AG08395 (cell line): ENCODE measurements at regions not wholly inside any gene's neighbourhood (a gene's known extent, or its start where the extent isn't known, plus 50 kb on each side); places are given as distances from the start of the nearest gene placed in this dataset.
"Not testable (repeated sequence)": the region's sequence is repeated elsewhere in the genome, so short reads cannot be mapped to it uniquely, and the experiment has no call there.

Experiments
- DNase-seq: peaks from one replicate; pipeline ENCODE4 v3.0.0; 2012; ENCODE audit warnings: mixed read lengths, low spot score

DNA sequence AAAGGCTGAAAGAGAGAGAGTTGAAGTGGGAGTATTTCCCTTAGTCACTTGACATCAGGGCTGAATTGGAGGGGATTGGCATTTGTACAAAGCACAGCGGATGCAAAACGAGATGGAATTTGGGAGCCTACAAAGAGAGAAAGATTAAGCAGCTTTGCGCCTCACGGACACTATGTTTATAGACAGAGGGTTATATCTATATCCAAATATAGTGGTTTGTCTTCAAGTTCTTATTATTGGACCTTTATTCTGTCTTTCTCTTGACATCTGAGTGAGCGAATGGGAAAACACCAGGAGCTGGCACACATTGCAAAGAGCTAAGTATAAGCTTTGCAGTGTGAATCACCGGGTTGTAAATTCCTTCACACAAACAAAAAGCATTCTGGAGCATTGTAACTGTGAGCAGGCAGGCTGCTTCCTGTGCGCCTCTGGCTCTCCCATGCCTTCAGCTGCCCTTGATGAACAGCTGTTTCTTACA, 500.2 kb downstream of the STIM2 start:
- DNase-seq = peak; percentile 54

- DNase-seq = no peak
Measured at GRCh38 chr4:27364509-27364908, 503.9 kb downstream of the STIM2 start.

DNA sequence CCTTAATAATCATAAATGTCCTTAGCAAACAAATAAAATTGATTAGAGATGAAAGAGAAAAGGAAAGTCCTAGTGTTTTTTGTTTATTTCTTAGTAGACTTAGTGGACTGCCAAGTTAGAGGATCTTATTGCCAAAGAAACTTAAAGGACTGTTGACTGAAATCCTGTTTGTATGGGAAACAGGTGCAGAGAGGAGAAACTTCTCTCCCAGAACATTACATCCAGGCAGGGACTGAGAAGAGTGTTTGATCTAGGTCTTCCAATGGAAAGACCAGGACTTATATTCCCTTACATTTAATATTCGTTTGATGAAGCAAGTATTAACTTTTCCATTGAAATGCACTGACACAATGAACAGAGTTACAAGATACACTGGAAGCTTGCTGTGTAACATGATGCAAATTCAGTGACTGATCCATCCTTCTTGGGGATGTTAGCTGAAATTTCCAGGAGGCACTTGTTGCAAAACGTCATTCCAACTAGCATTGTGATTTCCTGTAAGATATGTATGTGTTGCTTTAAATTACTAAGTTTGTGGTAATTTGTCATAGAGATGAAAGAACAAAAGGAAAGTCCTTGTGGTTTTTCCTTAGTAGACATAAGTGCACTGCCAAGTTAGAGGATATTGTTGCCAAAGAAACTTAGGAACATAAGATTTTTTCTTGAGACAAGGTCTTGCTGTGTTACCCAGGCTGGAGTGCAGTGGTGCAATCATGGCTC, 505.6 kb downstream of the STIM2 start:
- DNase-seq = no peak

DNA sequence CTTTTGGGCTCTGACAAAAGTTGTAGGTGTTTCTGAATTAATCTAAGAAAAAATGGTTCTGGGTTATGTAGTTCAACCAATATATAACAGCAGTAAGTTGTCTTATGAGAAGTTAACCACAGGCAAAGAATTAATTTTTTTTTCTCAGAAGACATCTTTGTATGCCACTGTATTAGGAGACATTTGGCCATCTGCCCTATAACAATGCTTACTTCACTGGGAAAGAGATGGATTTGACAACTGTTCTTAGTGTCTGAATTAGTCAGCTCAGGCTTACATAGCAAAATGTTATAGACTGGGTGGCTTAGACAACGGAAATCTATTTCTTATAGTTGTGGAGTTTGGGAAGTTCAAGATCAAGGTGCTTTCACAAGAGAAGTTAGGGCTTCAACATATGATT, 508.1 kb downstream of the STIM2 start:
- no peak for DNase-seq

DNA sequence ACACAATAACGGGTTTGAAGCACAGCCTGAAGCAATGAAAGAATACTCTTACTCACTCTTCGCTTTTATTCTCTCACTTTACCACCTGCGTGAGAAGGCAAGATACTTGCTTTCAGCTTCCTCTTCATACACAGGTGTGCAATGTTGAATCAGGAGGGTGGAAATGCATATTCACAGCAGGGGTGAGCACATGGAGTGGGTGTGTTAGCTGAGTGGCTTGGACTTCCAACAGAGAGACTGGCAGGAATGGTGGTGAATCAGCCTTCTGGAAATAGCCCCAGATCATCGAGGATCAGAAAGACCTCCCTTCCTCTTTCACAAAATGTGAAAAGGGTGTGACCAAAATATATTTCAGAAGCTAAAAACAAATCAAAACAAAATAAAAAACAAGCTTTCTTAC, 521.2 kb downstream of the STIM2 start:
- no peak for DNase-seq

DNA sequence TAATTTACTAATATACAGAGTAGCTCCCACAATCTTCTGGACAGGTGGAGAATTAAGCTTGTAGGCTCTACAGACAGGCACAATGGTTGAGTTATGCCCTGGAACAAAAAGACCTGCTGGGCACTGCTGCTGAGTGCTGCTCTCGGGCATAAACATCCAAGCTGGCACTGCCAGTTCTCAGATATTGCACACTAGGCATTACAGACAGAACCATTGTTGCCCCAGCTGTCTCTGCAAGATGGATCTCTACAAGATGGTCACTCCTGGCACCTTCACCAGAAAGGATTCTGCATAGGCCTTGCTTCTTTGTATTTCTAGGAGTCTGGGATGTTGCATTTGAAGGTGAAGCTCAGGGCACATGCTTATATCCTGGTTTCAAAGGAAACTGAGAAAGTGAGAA, 527.1 kb downstream of the STIM2 start:
- no peak for DNase-seq

GRCh38 chr4:27397886-27398285, 537.2 kb downstream of the STIM2 start:
- DNase-seq = peak; percentile 47

GRCh38 chr4:27398631-27399310, 538.1 kb downstream of the STIM2 start:
- no peak for DNase-seq

- no peak for DNase-seq
Measured at GRCh38 chr4:27407616-27408015, 547.0 kb downstream of the STIM2 start.

GRCh38 chr4:27412613-27413012, 552.0 kb downstream of the STIM2 start:
- DNase-seq = no peak

DNA sequence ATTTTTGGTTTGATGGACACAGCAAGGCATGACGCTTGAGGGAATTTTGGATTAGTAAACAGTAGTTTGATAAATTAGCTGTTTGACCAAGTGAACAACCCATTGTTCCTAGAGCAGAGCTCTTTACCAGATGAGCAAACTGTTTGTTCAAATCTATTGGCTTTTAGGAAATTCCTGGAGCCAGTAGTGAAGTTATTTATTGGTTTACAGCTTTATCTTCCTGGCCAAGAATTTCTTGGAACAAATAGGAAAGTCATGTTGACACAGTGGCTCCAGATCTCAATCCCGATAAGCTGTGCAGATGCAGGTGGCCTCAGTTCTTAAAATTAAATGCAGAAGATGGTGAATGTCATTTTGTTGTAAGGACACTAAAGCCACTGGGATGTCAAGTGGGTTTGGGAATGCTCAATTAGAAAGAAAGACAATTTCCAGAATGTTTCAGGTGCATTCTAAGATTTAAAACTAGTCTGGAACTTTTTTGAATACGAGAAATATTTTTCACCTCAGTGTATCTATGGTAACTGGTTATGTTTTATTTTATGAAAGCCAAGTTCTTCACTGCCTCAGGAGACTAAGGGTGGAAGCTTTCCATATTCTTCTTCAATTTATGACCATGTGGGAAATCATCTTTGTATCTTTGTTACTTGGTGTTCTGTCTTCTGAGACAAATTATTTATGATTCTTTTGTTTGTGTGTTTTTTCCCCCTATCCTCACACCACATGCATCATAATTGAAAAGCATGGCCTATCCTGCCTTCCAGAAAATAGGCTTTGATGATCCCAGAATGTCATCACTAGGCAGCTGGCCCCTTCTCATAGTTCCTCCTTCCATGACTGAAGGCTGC, 554.5 kb downstream of the STIM2 start:
- no peak for DNase-seq

GRCh38 chr4:27428661-27429060, 568.0 kb downstream of the STIM2 start:
- no peak for DNase-seq

DNA sequence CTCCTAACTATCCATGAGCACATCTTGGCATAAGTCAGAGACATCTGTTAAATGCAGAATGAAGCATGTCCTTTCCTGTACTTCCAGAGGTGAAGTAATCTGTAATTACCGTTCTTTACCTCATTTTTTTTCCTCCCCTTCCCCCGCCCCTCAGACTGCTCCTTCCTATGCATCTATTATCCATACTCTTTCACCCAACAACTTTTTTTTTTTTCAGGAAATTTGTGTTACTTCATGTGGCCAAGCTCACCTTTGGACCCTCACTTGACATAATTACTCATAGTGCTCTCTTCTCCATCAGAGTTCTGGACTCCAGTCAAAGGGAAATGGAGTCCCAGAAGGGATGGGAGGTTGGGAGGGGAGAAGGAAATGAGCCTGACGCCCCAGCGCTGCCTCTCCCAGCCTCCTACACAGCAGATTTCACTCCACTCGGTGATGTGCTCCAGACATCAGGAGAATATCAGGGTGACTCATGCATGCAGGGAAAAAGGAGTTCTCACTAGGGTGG, 568.8 kb downstream of the STIM2 start:
- no peak for DNase-seq

- no peak for DNase-seq
Measured at GRCh38 chr4:27442146-27442545, 581.5 kb downstream of the STIM2 start.

DNA sequence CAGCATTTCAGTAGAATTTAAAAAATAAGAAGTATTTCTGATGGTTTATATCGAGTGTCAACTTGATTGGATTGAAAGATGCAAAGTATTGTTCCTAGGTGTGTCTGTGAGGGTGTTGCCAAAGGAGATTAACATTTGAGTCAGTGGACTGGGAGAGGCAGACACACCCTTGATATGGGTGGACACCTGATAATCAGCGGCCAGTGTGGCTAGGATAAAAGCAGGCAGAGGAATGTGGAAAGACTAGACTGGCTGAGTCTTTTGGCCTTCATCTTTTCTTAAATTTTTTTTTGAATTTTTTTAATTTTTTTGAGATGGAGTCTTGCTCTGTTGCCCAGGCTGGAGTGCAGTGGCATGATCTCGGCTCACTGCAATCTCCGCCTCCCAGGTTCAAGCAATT, 582.0 kb downstream of the STIM2 start:
- not testable (repeated sequence) for DNase-seq

DNA sequence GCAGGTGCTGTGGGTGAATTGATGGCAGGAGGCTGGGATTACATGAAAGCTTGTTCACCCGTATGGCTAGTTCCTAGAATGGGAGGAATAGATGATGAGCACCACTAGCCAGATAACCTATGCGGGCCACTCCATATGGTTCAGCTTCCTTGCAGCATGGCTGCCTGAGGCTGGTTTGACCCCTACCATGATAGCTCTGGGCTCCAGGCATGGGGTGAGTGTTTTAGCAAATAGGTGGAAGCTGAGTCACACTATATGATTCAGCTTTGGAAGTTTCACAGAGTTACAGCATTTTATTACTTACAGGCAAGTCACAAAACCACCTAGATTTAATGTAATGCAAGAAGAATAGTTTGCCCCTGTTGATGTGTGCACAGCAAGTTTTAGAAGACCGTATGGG, 603.2 kb downstream of the STIM2 start:
- no peak for DNase-seq

- no peak for DNase-seq
Measured at GRCh38 chr4:27467351-27467750, 606.7 kb downstream of the STIM2 start.

DNA sequence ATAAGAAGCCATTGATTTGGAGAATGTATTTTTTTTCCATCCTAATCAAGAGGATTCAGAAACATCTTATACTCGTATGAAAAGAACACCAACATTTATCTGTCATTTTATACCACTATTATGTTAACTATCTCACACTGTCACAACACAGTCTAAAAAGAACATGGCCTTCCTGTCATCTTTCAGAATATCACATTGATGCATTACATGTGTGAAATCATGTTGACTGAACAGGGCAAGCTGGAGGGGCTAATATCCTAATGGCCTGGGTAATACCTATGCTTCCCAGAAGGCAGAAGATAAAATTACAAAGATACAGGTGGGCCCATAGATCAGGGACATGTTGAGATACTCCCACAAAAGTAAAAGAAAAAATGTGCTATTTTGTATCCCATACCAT, 611.7 kb downstream of the STIM2 start:
- DNase-seq = no peak

DNA sequence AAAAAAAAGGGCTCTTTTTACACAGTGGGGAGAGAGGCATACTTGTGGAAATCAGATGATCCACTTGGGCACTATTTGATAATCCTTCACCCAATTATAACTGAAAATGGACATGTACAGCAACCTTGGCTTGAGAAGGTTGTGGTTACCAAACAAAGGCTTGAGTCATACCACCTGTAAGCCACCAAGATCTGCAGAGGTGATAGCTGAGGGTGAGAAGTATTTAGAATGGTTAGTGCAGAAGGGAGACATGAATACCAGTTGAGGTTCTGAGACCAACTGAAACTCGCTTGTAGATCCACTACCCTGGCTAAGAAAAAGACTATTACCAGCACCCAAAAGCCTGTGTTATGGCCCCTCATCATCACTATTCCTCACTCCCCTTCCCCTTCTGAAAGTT, 614.0 kb downstream of the STIM2 start:
- DNase-seq = no peak

- DNase-seq = no peak
Measured at GRCh38 chr4:27484216-27484615, 623.6 kb downstream of the STIM2 start.

- DNase-seq = no peak
Measured at GRCh38 chr4:27490315-27490714, 629.7 kb downstream of the STIM2 start.

DNA sequence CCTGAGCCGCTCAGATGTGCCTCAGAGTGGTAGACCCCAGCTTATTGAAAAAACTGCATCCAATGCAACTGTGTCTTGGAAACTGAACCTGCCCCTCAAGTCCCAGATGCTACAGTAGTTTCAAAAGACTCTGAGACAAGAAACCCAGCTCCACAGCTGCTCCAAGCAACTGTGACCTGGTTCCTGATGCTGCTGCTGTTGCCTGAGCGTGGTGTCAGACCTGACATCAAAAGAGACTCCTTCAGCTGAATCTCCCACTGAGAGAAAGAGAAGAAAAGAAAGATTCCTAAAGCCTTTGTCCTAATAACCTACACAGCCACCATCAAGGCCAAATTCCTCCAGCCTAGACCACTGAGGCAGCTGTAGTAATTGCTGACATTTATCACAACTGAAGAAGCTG, 630.1 kb downstream of the STIM2 start:
- DNase-seq = no peak

- no peak for DNase-seq
Measured at GRCh38 chr4:27506401-27506800, 645.8 kb downstream of the STIM2 start.
